HG03064 (cell line): ENCODE measurements at regions not wholly inside any gene's neighbourhood (a gene's known extent, or its start where the extent isn't known, plus 50 kb on each side); places are given as distances from the start of the nearest gene placed in this dataset.
"Not testable (repeated sequence)": the region's sequence is repeated elsewhere in the genome, so short reads cannot be mapped to it uniquely, and the experiment has no call there.

Source experiments
- ATAC-seq: cut with Tn5 transposase; IDR thresholded peaks from one replicate; pipeline ENCODE4 v1.9.1; 2021; ENCODE audit warnings: low read depth; ENCODE audit not compliant: unreplicated experiment

- ATAC-seq: no peak
Observed at GRCh38 chrX:40260146-40260747, 162.5 kb upstream of the BCOR start.

GRCh38 chrX:40258909-40259308 lies 161.2 kb upstream of the BCOR start:
- no peak for ATAC-seq

GRCh38 chrX:40253771-40254170 lies 156.0 kb upstream of the BCOR start:
- no peak for ATAC-seq

- no peak for ATAC-seq
Observed at GRCh38 chrX:40249582-40249981, 151.8 kb upstream of the BCOR start.

GRCh38 chrX:40248822-40249221 lies 151.1 kb upstream of the BCOR start:
- ATAC-seq: no peak

GRCh38 chrX:40247848-40248622 lies 150.3 kb upstream of the BCOR start:
- ATAC-seq: no peak

- no peak for ATAC-seq
Observed at GRCh38 chrX:40247382-40247781, 149.6 kb upstream of the BCOR start.

GRCh38 chrX:40245488-40246071 lies 147.8 kb upstream of the BCOR start:
- no peak for ATAC-seq

- no peak for ATAC-seq
Observed at GRCh38 chrX:40244980-40245379, 147.2 kb upstream of the BCOR start.

- no peak for ATAC-seq
Observed at GRCh38 chrX:40243755-40244515, 146.2 kb upstream of the BCOR start.

GRCh38 chrX:40240844-40241243 lies 143.1 kb upstream of the BCOR start:
- ATAC-seq: no peak

- ATAC-seq: no peak
Observed at GRCh38 chrX:40237731-40238178, 140.0 kb upstream of the BCOR start.

- ATAC-seq: no peak
Observed at GRCh38 chrX:40230646-40231045, 132.9 kb upstream of the BCOR start.

- no peak for ATAC-seq
Observed at GRCh38 chrX:40227125-40227524, 129.4 kb upstream of the BCOR start.

- no peak for ATAC-seq
Observed at GRCh38 chrX:40224658-40225057, 126.9 kb upstream of the BCOR start.

GRCh38 chrX:40222612-40223011 lies 124.9 kb upstream of the BCOR start:
- ATAC-seq: not testable (repeated sequence)

GRCh38 chrX:40213092-40213491 lies 115.3 kb upstream of the BCOR start:
- ATAC-seq: no peak

GRCh38 chrX:40209951-40210617 lies 112.3 kb upstream of the BCOR start:
- ATAC-seq: no peak

- ATAC-seq: no peak
Observed at GRCh38 chrX:40207626-40208025, 109.9 kb upstream of the BCOR start.

- no peak for ATAC-seq
Observed at GRCh38 chrX:40205471-40205870, 107.7 kb upstream of the BCOR start.

- no peak for ATAC-seq
Observed at GRCh38 chrX:40202456-40202855, 104.7 kb upstream of the BCOR start.
